Amniotic stem cell (primary cell): ENCODE measurements at regions not wholly inside any gene's neighbourhood (a gene's known extent, or its start where the extent isn't known, plus 50 kb on each side); places are given as distances from the start of the nearest gene placed in this dataset.

Experiments used
- DNase-seq: peaks from one replicate; lab custom pipeline; 2025; lab: John Stamatoyannopoulos, UW

DNA sequence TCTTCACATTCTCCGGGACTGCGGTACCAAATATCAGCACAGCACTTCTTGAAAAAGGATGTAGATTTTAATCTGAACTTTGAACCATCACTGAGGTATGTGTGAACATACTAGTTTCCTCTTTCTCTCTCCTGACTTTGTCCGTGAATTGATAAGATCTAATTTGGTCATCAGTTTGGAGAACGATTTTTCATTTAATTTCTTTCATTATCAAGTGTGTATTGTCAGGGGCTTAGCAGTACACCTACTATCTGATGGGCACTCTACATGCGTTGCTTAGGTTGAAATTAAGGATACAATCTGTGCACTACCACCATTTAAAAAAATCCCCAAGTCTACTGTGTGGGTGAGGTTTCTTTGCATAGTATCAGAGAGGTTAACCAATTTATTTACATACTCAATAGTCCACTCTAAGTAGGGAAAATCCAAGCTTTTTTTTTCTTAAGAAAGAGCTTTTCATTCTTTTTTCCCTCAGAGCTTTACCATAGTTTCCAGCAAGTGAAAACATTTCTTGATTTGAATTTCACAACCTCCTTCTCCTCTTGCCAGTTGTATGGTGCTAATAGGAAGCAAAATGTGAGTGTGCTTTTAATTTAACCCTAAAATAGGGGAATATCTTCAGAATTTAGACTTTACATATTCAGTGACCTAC lies 105.4 kb upstream of the ESR1 start:
- DNase-seq: no peak

DNA sequence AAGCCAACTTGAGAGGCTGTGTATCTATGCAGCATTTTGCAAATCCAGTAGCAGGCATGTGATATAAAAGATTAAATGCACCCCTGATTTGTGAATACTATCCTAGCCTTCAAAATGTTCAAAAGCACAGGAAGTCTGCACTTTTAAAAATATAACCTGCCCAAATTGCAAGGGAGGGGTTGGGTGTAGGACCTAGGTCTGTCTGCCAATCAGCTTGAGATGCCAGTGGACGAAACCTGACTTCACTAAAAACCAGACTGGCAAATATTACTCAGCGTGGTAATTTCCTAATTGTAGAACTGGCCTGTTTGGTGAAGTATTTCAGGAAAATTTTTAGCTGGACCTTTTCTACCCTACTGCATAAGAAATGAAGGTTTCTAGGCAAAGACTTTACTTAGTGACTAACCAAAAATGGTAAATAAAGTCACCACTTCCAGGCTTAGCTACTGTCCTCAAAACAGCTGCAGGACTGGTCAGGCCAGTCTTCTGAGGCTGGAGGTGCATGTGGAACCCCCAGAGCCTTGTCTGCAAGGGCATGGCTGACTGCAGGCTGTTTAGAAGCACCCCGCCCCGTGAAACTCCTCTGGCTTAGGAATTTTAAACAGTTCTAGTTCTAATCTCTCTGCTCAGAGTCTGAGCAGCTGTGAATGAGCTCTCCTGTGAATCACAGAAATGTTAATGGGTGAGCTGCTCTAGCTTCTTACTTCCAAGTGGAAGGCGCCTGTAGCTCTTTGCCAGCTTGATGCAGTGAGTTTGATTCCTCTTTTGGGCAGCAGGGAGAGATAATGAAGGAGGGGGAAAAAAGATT lies 104.4 kb upstream of the ESR1 start:
- DNase-seq: no peak

DNA sequence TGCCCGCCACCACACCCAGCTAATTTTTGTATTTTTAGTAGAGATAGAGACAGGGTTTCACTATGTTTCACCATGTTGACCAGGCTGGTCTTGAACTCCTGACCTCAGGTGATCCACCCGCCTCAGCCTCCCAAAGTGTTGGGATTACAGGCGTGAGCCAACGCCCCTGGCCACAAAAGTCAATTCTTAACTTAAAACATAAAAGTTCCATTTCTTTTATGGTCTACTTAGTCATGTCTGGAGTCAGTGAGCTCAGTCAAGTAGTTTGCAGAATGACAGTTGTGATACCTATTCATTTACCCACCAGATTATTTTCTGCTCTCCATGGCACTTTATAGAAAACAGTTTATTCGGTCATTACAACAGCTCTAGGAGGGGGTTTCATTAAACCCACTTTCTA lies 103.1 kb upstream of the ESR1 start:
- no peak for DNase-seq

DNA sequence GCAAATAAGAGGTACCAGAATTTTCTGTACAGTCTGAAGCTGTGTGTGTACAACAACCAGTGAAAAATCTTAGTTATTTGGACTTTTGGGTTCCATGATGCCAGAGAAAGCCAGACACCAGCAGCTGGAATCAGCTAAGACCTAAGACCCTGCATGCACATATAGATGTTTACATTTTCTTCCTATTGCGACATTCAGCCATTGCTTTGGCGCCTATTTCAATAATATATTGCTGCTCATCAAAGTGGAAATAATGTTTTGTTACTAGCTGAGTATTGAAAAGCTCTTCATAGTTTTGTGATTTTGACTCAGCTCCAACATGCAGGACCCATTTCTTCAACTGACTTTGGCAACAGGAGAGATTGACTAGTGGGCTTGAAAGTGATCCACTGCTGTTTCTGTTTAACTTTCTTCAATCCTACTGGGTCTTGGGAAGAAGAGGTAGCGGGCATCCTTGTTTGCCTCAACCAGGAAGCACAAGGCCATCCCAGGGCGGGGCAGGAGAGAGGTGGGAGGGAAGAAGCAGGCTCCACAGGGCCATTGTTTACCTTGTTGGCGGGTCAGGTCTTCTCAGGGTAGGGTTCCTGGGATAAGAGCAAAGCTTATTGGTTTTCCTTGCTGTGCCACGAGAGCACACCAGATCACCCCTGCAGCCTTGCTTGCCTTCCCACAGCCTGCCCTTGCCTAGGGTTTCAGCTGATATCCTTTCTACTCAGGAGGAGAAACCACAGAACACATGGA lies 101.3 kb upstream of the ESR1 start:
- no peak for DNase-seq

DNA sequence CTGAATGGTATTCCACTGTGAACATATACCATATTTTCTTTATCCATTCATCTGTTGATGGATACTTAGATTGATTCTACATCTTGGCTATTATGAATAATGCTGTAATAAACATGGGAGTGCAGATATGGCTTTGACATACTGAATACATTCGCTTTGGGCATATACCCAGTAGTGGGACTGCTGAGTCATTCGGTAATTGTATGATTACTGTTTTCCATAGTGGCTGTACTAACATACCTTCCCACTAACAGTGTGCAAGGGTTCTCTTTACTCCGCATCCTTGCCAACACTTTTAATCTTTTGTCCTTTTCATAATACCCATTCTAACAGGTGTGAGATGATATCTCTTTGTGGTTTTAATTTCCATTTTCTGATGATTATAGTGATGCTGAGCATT lies 98.2 kb upstream of the ESR1 start:
- DNase-seq: no peak

DNA sequence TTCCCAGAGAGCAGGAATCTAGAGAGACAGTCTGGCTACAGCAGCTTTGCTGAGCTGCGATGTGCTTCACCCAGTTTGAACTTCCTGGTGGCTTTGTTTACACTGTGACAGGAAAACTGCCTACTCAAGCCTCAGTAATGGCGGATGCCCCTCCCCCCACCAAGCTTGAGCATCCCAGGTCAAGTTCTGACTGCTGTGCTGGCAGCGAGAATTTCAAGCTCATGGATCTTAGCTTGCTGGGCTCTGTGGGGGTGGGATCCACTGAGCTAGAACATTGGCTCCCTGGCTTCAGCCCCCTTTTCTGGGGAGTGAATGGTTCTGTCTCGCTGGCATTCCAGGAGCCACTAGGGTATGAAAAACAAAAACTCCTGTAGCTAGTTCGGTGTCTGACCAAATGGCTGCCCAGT lies 91.0 kb upstream of the ESR1 start:
- no peak for DNase-seq

DNA sequence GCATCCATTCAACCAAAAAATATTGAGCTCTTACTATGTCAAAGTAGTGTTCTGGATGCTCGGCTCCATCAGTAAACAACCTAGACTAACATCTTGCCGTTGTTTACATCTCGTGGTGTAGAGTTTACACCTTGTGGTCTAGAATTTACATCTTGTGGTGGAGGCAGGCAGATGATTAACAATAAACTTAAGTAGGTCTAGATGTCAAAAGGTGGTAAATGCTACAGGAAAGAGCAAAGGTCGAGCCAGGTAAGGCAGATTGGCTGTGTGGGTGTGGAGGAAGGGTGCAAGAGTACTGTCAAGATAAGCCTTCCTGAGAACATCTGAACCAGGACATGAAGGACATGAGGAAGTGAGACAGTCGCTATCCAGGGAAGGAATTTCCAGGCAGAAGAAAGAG lies 88.4 kb upstream of the ESR1 start:
- no peak for DNase-seq

DNA sequence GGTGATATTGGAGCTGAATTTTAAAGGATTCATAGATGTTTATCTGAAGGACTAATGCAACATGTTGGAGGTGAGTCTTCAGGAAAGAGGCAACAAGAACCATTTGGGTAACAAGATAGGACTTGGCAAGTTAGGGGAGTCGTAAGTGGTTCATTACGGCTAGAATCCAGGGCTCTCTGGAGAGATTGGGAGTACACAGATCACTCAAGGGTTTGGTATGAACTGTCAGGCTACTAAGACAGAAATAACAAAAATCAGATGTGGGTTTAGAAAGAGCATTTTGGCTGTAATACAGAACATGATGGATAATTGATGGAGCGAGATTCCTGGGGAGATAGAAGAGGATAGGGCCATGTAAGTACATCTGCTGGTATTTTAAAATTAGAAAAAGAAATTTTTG lies 86.3 kb upstream of the ESR1 start:
- DNase-seq: no peak

DNA sequence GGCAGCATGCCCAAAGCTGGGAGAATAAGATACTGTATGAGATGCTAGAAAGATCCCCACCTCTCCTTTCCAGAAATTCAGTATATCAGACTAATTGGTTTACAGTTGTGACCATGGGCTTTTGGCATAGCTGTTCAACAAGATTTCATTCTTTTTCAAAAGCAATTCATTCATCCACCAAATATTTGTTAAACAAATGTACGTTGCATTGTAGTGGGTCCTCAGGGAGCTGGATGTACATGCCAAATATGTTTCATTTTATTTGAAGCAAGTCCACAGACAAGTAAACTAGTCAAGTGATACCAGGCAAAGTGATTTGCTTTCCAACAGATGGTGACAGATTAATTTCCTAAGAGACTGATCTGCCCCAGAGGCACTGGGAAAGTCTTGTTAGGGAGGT lies 85.8 kb upstream of the ESR1 start:
- no peak for DNase-seq

DNA sequence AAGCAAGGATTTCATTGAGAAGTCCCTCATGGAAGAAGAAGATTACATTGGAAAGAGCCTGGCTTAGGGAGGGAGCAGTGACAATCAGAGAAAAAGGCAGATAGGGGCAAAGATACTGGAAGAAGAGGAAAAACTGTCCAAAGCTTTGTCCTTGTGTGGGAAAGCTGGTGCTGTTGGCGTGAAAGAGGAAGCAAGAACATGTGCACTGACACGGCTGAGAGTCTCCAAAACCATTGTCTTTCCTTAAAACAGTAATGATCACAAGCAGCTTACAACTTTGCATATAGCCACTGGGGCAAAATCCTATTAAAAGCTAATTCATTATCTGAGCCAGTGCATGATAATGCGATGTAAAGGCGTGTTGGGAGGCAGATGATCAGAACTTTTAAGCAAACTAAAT lies 85.1 kb upstream of the ESR1 start:
- no peak for DNase-seq

DNA sequence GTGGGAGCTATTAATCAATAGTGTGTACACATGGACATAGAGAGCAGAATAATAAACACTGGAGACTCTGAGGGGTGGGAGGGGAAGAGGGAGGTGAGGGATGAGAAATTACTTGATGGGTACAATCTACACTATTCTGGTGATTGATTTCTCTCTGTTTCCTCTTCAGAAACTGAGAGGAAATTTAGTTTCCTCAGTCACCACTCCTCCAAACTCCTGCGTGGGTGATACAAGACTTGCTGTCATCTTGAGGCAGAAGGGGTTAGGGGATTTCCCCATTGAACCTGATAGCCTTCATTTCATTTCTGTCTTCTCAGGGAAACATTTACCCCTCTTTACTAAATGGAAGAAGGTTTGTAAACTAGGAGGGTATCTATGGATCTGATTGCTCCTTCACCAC lies 84.3 kb upstream of the ESR1 start:
- no peak for DNase-seq

DNA sequence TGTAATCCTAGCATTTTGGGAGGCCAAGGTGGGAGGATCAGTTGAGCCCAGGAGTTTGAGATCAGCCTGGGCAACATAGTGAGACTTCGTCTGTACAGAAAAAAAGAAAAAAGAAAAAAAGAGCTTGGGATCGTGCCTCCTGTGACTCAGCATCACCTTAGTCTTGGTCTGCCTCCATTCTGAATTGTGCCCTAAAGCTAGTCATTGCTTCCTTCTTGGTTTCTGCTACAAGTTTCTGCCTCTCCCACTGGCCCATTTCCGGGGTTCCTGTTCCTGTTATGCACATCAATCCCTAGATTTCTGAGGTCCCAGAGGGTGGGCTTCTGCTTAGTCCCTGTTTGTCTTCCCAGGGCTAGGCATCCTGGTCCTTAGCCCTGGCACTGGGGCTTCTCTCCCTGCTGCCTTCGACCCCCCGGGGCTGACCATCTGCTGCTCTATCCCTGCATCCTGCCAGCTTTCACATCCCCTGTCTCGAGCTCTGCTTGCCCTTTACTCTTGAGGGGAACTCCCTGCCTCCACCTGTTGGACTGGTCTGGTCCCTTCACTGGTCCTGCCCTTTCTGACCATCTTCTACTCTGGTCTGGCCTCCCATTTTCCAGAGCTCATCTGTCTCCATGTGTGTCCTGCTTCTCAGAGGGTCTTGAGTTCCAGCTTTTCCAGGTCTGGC lies 77.5 kb upstream of the ESR1 start:
- no peak for DNase-seq

DNA sequence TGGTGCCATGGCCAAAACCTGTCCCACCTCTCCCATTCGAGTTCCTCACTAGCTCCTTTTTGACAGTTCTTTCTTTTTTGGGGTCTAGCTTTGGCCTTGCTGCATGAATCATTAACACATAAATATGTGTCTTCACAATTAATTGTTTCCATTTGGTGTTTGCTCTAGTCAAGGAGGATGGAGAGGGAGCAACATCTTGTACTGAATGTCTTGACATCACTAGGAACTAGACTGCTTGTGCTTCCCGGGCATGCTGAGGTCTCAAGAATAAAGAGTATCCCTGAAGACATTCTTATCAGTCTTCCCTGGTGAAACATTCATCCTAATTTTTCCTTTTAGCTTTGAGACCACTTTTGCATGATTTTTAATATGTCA lies 77.0 kb upstream of the ESR1 start:
- DNase-seq: no peak

DNA sequence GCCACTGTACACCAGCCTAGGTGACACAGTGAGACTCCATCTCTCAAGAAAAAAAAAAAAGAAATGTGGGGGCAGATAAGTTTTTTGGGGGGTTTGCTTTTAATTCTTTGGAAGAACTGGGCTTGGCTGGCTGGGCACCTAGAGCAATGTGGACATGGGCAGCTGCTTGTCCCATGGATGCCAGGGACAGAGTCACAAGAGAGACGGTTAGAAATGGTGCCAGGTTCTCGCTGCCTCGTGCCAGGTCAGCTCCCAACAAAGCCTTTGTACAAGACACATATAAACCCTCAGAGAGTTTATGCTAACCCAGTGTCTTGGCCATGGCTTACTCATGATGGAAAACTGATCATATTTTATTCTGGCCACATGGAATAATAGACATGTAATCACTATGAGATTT lies 76.2 kb upstream of the ESR1 start:
- DNase-seq: no peak

DNA sequence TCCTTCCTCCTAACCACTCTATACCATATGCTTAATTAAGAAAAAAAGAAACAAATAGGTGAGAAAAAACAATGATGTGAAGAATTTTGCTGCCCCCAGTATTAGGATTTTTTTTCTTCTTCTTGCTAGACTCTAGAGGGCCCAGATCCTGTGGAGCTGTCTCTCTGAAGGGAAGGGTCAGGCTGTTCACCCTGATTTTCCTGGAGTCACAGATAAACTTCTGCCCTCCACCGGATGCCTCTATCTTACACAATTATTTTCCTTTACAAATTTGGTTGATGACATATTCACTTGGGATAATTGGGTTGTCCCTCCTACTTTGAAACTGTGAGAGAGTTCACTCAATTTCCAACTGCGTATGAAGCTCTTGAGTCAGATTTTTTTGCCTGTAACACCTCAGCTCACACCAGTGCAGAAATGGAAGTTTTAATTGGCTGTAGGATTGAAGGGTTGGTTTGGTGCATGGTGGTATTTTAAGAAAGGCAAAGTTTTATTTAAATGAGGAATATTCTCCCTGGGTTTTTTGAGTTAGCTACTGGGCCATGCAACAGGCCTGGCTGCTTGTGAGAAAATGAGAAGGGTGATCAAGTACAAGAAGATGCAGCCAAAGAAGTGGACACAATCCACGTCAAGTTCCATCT lies 73.7 kb upstream of the ESR1 start:
- DNase-seq: no peak

DNA sequence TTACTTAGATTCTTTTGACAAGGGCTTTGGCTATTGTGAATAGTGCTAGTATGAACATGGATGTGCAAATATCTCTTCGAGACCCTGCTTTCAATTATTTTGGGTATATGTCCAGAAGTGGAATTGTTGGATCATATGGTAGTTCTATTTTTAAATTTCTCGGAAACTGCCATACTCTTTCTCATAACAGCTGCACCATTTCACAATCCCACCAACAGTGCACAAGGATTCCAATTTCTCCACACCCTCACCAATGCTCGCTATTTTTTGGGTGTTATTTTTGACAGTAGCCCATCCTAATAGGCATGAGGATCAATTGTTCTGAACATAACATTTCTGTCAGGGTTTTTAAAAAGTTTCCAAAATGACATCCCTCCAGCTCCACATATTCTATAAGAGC lies 69.2 kb upstream of the ESR1 start:
- DNase-seq: no peak

DNA sequence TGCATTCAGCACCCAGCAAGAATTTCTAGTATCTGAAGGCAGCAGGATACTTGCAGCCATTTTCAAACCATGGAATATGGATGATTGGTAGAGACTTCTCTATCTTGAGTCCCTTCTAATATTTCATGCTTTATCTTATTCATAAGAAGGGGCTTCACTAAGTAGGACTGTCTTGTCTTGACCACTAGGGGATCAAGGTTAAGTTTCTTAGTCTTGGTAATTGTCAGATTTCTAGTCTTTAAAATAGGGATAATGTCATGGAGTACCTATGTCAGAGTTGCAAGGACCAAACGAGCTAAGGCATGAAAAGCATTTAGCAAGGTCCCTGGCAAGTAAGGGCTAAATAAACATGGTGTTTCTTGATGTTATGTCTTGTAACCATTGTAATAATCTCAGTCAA lies 68.5 kb upstream of the ESR1 start:
- DNase-seq: no peak

DNA sequence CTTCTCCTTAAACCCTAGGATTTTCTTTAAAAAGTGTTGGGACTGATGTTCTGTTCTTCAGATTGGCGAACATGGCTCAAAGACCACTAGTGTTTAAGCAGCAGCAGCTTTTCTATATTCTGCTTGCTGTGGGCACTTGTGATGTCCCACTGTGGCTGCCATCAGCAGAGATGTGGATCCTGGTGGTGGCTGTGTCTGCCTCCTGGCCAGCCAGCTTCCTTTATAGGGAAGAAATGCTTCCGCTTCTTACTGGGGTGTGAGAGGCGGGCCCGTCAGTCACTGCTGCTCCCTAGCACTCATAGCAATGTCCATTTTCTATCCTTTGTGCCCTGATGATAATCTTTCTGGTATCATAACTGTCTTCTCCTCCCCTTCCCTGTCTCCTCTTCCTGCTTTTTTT lies 66.7 kb upstream of the ESR1 start:
- DNase-seq: no peak

DNA sequence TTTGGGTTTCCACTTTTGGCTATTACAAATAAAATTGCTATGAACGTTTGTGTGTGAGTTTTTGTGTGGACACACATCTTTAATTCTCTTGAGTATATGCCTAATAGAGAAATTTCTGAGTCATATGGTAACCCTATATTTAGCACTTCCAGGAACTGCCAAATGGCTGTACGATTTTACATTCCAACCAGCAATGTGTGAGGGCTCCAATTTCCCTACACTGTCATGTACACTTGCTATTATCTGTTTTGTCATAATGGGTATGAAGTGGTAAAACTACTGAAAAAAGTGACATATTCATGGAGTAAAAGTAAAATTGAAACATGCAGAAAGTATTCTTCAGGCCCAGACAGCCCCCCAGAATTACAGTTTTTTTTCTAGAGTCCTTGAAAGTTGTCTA lies 59.6 kb upstream of the ESR1 start:
- DNase-seq: no peak

DNA sequence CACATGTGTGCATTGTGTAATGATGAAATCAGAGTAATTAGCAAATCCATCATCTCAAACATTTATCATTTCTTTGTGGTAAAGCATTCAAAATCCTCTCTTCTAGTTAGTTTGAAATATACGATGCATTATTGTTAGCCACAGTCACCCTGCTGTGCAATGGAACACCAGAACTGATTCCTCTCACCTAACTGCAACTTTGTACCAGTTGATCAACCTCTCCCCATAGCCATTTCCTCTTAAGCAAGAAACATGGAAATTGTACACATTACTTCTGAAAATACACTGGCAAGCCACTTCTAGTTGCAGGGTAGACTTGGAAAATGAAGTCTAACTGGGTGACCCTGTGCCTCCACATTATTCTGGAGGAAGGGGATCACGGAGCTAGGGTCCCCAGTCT lies 58.1 kb upstream of the ESR1 start:
- no peak for DNase-seq

DNA sequence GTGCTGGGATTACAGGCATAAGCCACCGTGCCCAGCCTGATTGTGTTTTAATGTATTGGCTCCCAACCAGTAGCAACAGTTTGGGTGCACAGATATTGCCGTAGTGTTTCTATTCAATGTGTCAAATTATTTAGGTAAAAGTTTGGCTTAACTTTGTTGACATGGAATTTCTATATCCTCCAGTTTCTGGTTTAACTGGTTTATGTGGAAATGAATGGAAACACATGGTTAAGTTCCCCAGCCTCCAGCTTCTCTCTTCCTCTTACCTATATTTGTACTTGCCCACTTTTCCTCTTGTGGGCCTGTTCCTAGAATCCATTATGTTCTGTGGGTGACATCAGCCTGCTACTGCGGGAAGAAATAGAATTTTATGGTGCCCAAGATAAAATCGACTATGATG lies 53.9 kb upstream of the ESR1 start:
- no peak for DNase-seq

DNA sequence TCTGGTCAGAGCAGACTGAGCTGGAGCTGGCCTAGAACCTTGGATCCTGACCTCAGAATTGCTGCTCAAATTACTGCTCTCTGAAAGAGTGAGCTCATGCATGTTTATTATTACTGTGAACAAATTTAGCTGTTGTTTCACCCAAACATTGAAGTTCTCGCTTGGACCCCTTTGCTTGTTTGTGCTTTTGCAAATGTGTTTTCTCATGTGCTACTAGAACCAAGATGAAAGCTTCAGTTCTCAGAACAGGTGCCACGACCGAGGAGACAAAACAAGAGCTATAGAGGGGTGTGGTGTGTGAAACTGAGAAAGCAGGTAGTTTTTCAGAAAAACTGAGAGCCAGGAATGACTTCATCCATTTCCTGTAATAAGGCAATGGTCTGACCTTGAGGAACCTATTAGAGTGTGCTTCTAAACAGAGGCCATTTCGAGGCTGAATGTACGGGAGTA lies 50.0 kb upstream of the ESR1 start:
- DNase-seq: no peak
